ENCODE measurements at regions not wholly inside any gene's neighbourhood (a gene's known extent, or its start where the extent isn't known, plus 50 kb on each side); places are given as distances from the start of the nearest gene placed in this dataset.
A peak's percentile ranks its signal among the peaks of the same experiment; 100 is the strongest.

- ChIA-PET POLR2A (no interaction called here), CTCF (no interaction called here)
- no peak for FAIRE-seq
- no TSS peak for BruUV-seq (replicated peaks)
- no peaks in the 10 kb centered on the region for H3K36me3 ChIP-seq (ENCODE audit: control insufficient read depth in 2 of 2, extremely low read depth in 1 of 2, insufficient read depth in 2 of 2, low read length in 2 of 2)
- no peak overlapping the region for H2AFZ ChIP-seq (ENCODE audit: low read depth, low read length)
- no peak for DNase-seq (ENCODE audit: low read depth, low spot score)
- dilution Hi-C loops (cut with MboI; ENCODE audit: extremely low pct_ligation_motif_present, low sequenced_read_pairs) (no loop called here), intact Hi-C loops (cut with micrococcal nuclease) (loop anchor here (10.0 kb wide), 1 partner anchor 211 kb away; no protein-coding TSS in a partner anchor)
- no peak for TF ChIP-seq POLR2A (IDR thresholded peaks at IDR 0.05; ENCODE audit: low read depth, low read length)
- H3K79me2 ChIP-seq (ENCODE audit: control insufficient read depth, insufficient read depth, low read length) = no peaks in the 10 kb centered on the region
- no peak overlapping the region for H3K4me2 ChIP-seq (ENCODE audit: insufficient read depth, low read length)
- no peaks in the 10 kb centered on the region for H3K9me1 ChIP-seq (replicated peaks; ENCODE audit: control insufficient read depth, extremely low read depth, insufficient read depth, low read length)
- H4K20me1 ChIP-seq (replicated peaks; ENCODE audit: control insufficient read depth, extremely low read depth, insufficient read depth, low read length) = no peaks in the 10 kb centered on the region
- no peak overlapping the region for H3K27ac ChIP-seq (ENCODE audit: insufficient read depth, low read depth, low read length)
- no peaks in the 10 kb centered on the region for H3K9me3 ChIP-seq (replicated peaks; ENCODE audit: control insufficient read depth, insufficient read depth, low read length)
- H3K9ac ChIP-seq (replicated peaks; ENCODE audit: extremely low read depth, insufficient read depth, low read length) = no peak overlapping the region
- H3K4me3 ChIP-seq (replicated peaks in 1 of 3; ENCODE audit: insufficient read depth in 1 of 3, low read depth in 1 of 3, low read length in 3 of 3) = no peak overlapping the region
- peaks cover 21% of the 10 kb centered on the region for H3K4me1 ChIP-seq (ENCODE audit: control insufficient read depth, extremely low read depth, insufficient read depth, low read length)
- H3K27me3 ChIP-seq (ENCODE audit: control insufficient read depth in 2 of 2, insufficient read depth in 2 of 2, low read length in 2 of 2) = no peaks in the 10 kb centered on the region
These were observed 355.6 kb downstream of the METTL15 start for GRCh38 chr11:28463826-28464225.

- no TSS peak for BruUV-seq (replicated peaks)
- Histone ChIP-seq H3K79me2 (ENCODE audit: control insufficient read depth, insufficient read depth, low read length) (no peaks in the 10 kb centered on the region), H4K20me1 (replicated peaks; ENCODE audit: control insufficient read depth, extremely low read depth, insufficient read depth, low read length) (no peaks in the 10 kb centered on the region), H3K36me3 (ENCODE audit: control insufficient read depth in 2 of 2, extremely low read depth in 1 of 2, insufficient read depth in 2 of 2, low read length in 2 of 2) (no peaks in the 10 kb centered on the region), H3K4me1 (ENCODE audit: control insufficient read depth, extremely low read depth, insufficient read depth, low read length) (peaks cover 21% of the 10 kb centered on the region), H3K4me2 (ENCODE audit: insufficient read depth, low read length) (peak overlapping the region; percentile 52), H2AFZ (ENCODE audit: low read depth, low read length) (no peak overlapping the region), H3K27ac (ENCODE audit: insufficient read depth, low read depth, low read length) (no peak overlapping the region), H3K4me3 (replicated peaks in 1 of 3; ENCODE audit: insufficient read depth in 1 of 3, low read depth in 1 of 3, low read length in 3 of 3) (no peak overlapping the region), H3K9me3 (replicated peaks; ENCODE audit: control insufficient read depth, insufficient read depth, low read length) (no peaks in the 10 kb centered on the region), H3K9me1 (replicated peaks; ENCODE audit: control insufficient read depth, extremely low read depth, insufficient read depth, low read length) (no peaks in the 10 kb centered on the region), H3K27me3 (ENCODE audit: control insufficient read depth in 2 of 2, insufficient read depth in 2 of 2, low read length in 2 of 2) (no peaks in the 10 kb centered on the region), H3K9ac (replicated peaks; ENCODE audit: extremely low read depth, insufficient read depth, low read length) (no peak overlapping the region)
- dilution Hi-C loops (cut with MboI; ENCODE audit: extremely low pct_ligation_motif_present, low sequenced_read_pairs) = no loop called here
- TF ChIP-seq FOS (IDR thresholded peaks at IDR 0.05; ENCODE audit: borderline replicate concordance, insufficient read depth, low read length) = peak; percentile 51
- no peak for TF ChIP-seq MYC (IDR thresholded peaks at IDR 0.05; ENCODE audit: low read depth, low read length)
- TF ChIP-seq CTCF (IDR thresholded peaks at IDR 0.05; ENCODE audit: extremely low read depth in 1 of 2, insufficient read depth in 1 of 2, low read depth in 1 of 2, low read length in 2 of 2) = no peak
- FAIRE-seq = no peak
- peak; percentile 16 for DNase-seq (ENCODE audit: low read depth, low spot score)
- POLR2A ChIA-PET = no interaction called here
- intact Hi-C loops (cut with micrococcal nuclease) = loop anchor here (10.0 kb wide), 1 partner anchor 213 kb away; no protein-coding TSS in a partner anchor
- CTCF ChIA-PET = no interaction called here
These were observed 353.7 kb downstream of the METTL15 start for GRCh38 chr11:28461846-28462245.
